ENCODE measurements at regions not wholly inside any gene's neighbourhood (a gene's known extent, or its start where the extent isn't known, plus 50 kb on each side); places are given as distances from the start of the nearest gene placed in this dataset.

- TF ChIP-seq REST (IDR thresholded peaks at IDR 0.05; ENCODE audit: insufficient read depth in 1 of 2, low read depth in 2 of 2, low read length in 2 of 2) = no peak
- no peak for TF ChIP-seq POLR2AphosphoS5 (IDR thresholded peaks at IDR 0.05; ENCODE audit: low read depth, low read length)
- TF ChIP-seq TAF1 (IDR thresholded peaks at IDR 0.05; ENCODE audit: borderline replicate concordance, insufficient read depth, low read length) = no peak
- no peak for TF ChIP-seq FOXP2 (optimal IDR thresholded peaks at IDR 0.05; ENCODE audit: borderline replicate concordance, extremely low read depth, extremely low read length, insufficient read depth)
These were observed 98.4 kb upstream of the ADTRP start for GRCh38 chr6:11876934-11877433.
